ENCODE measurements at regions not wholly inside any gene's neighbourhood (a gene's known extent, or its start where the extent isn't known, plus 50 kb on each side); places are given as distances from the start of the nearest gene placed in this dataset.

GRCh38 chr4:189304809-189305208 lies 635.9 kb upstream of the FRG1 start:
- Histone ChIP-seq H3K4me1 (peaks cover 0 to 15% (median 11%) of the 10 kb centered on the region in 4 donors), H3K27me3 (no peaks in the 10 kb centered on the region), H3K9me3 (peaks cover 0 to under 1% (median 0%) of the 10 kb centered on the region in 4 donors), H3K36me3 (no peaks in the 10 kb centered on the region), H3K4me3 (no peak overlapping the region), H3K27ac (peak overlapping the region in 3 of 4 donors; percentile 16 to 43 (median 43))
- intact Hi-C loops (cut with DNase I), result no loop called here
- TF ChIP-seq EP300 (IDR thresholded peaks at IDR 0.05) (peak in 1 of 4 donors; percentile 23), POLR2A (IDR thresholded peaks at IDR 0.05) (no peak), POLR2AphosphoS5 (IDR thresholded peaks at IDR 0.05) (peak; percentile 55 to 75 (median 59))
- TF ChIP-seq, protein P1, sequence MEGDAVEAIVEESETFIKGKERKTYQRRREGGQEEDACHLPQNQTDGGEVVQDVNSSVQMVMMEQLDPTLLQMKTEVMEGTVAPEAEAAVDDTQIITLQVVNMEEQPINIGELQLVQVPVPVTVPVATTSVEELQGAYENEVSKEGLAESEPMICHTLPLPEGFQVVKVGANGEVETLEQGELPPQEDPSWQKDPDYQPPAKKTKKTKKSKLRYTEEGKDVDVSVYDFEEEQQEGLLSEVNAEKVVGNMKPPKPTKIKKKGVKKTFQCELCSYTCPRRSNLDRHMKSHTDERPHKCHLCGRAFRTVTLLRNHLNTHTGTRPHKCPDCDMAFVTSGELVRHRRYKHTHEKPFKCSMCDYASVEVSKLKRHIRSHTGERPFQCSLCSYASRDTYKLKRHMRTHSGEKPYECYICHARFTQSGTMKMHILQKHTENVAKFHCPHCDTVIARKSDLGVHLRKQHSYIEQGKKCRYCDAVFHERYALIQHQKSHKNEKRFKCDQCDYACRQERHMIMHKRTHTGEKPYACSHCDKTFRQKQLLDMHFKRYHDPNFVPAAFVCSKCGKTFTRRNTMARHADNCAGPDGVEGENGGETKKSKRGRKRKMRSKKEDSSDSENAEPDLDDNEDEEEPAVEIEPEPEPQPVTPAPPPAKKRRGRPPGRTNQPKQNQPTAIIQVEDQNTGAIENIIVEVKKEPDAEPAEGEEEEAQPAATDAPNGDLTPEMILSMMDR (IDR thresholded peaks at IDR 0.05), result no peak
- no peak for DNase-seq
- 37 to 38% methylated on average over 2 of the region's 2 CpGs for WGBS, 2 donors

DNA sequence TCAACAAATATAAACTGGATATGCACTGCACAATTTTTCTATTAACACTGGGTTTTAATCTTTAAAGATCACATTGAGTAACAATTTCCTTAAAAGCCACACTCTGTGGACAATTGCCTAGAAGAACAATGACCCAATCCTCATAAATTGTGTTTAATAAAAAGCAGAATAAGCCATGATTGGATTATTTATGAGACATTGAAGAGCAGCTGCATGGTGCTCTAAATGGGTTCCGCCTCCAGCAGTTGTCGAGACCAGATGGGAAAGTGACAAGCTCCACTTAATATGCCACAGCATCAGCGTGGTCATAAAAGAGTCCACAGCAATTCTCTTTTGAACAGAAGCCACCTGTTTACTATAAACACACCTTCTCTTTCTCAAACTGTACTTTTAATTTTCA lies 635.2 kb upstream of the FRG1 start:
- intact Hi-C loops (cut with DNase I), result no loop called here
- 62 to 71% methylated on average over 3 of the region's 3 CpGs for WGBS, 2 donors
- Histone ChIP-seq H3K9me3 (no peaks in the 10 kb centered on the region), H3K4me3 (no peak overlapping the region), H3K36me3 (no peaks in the 10 kb centered on the region), H3K4me1 (peaks cover 0 to 15% (median 11%) of the 10 kb centered on the region in 4 donors), H3K27ac (no peak overlapping the region), H3K27me3 (no peaks in the 10 kb centered on the region)
- TF ChIP-seq POLR2A (IDR thresholded peaks at IDR 0.05) (no peak), EP300 (IDR thresholded peaks at IDR 0.05) (no peak), POLR2AphosphoS5 (IDR thresholded peaks at IDR 0.05) (no peak)
- TF ChIP-seq, protein P1 (IDR thresholded peaks at IDR 0.05), result no peak
- DNase-seq, result no peak

DNA sequence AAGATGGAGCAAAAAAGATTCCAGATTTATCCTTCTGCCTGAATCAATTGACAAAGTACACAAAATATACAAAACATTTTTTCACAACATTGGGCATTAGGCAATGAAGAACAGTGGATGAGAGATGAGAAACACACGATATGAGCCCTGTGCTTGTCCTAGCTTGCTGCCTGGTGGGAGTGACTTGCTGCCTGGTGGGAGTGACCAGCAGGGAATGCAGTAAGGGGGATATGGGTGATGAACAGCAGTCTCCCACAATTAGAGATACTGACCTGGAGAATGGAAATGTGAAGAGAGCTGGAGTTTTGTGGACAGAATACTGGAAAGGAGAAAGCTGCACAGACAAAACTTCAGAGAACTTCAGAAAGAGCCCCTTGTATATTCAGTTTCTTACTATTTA lies 629.4 kb upstream of the FRG1 start:
- DNase-seq, result no peak
- Histone ChIP-seq H3K36me3 (no peaks in the 10 kb centered on the region), H3K4me1 (no peaks in the 10 kb centered on the region), H3K27ac (no peak overlapping the region), H3K4me3 (no peak overlapping the region), H3K9me3 (no peaks in the 10 kb centered on the region), H3K27me3 (no peaks in the 10 kb centered on the region)
- TF ChIP-seq EP300 (IDR thresholded peaks at IDR 0.05) (no peak), POLR2AphosphoS5 (IDR thresholded peaks at IDR 0.05) (no peak), POLR2A (IDR thresholded peaks at IDR 0.05) (no peak)
- TF ChIP-seq, protein P1 (IDR thresholded peaks at IDR 0.05), result no peak
- intact Hi-C loops (cut with DNase I), result no loop called here
- WGBS, 2 donors, result 34 to 57% methylated on average over 1 of the region's 1 CpG

- WGBS, 2 donors, result 67 to 85% methylated on average over 4 of the region's 4 CpGs
- no peak overlapping the region for H3K4me3 ChIP-seq
- intact Hi-C loops (cut with DNase I), result no loop called here
- no peak overlapping the region for H3K27ac ChIP-seq
- no peaks in the 10 kb centered on the region for H3K4me1 ChIP-seq
- no peak for DNase-seq
- H3K27me3 ChIP-seq, result no peaks in the 10 kb centered on the region
- TF ChIP-seq, protein P1 (IDR thresholded peaks at IDR 0.05), result no peak
- TF ChIP-seq POLR2A (IDR thresholded peaks at IDR 0.05) (no peak), EP300 (IDR thresholded peaks at IDR 0.05) (no peak), POLR2AphosphoS5 (IDR thresholded peaks at IDR 0.05) (no peak)
- H3K36me3 ChIP-seq, result no peaks in the 10 kb centered on the region
- H3K9me3 ChIP-seq, result no peaks in the 10 kb centered on the region
These were observed 627.6 kb upstream of the FRG1 start for GRCh38 chr4:189313064-189313463.

DNA sequence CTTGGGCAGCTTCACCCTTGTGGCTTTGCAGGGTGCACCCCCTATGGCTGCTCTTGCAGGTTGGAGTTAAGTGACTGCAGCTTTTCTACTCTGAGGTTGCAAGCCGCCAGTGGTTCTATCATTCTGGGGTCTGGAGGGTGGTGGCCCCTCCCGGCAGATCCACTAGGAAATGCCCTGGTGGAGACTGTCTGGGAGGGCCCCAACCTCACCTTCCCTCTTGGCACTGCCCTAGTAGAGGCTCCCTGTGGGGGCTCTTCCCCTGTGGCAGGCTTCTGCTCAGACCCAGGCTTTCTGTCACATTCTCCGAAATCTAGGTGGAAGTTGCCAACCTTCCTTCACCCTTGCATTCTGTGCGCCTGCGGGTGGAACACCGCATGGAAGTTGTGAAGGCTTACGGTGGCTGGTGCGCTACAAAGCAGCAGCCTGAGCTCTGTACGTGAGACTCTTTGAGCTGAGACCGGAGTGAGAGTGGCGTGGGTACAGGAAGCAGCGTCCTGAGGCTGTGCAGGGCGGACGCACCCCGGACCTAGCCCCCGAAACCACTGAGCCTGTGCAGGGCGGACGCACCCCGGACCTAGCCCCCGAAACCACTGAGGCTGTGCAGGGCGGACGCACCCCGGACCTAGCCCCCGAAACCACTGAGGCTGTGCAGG lies 626.7 kb upstream of the FRG1 start:
- Histone ChIP-seq H3K4me1 (no peaks in the 10 kb centered on the region), H3K9me3 (no peaks in the 10 kb centered on the region), H3K27me3 (no peaks in the 10 kb centered on the region), H3K27ac (no peak overlapping the region), H3K4me3 (no peak overlapping the region), H3K36me3 (no peaks in the 10 kb centered on the region)
- WGBS, 2 donors, result 90 to 96% methylated on average over 24 of the region's 24 CpGs
- intact Hi-C loops (cut with DNase I), result no loop called here
- no peak for TF ChIP-seq EP300 (IDR thresholded peaks at IDR 0.05)
- TF ChIP-seq POLR2A (IDR thresholded peaks at IDR 0.05), result no peak
- TF ChIP-seq, protein P1 (IDR thresholded peaks at IDR 0.05), result no peak
- TF ChIP-seq POLR2AphosphoS5 (IDR thresholded peaks at IDR 0.05), result no peak
- no peak for DNase-seq
